Natural killer cell (primary cell): ENCODE measurements at regions not wholly inside any gene's neighbourhood (a gene's known extent, or its start where the extent isn't known, plus 50 kb on each side); places are given as distances from the start of the nearest gene placed in this dataset.

Experiments
- ATAC-seq, 3 donors: fragments of 150-1000 bp in 2 of 3; fragments of 200-7000 bp in 1 of 3; cut with Tn5 transposase; 1 replicate in 1 of 3; 2 replicates in 2 of 3; pipeline ENCODE4 v1.10.0; 2021; ENCODE audit warnings: mild to moderate bottlenecking in 2 of 3, moderate library complexity in 2 of 3
- DNase-seq, 2 donors: peaks; one replicate each; pipeline versions ENCODE4 v3.0.0 to v3.0.0-alpha.2; 2013 to 2021; ENCODE audit warnings: mixed read lengths in 1 of 2
- H3K27ac ChIP-seq: one replicate; pipeline ENCODE4 v1.5.1; 2013; ENCODE audit warnings: mild to moderate bottlenecking, low read length
- H3K27me3 ChIP-seq: one replicate; pipeline ENCODE4 v1.6.1; 2013; ENCODE audit warnings: low read length; ENCODE audit not compliant: control insufficient read depth, insufficient read depth
- H3K36me3 ChIP-seq: one replicate; pipeline ENCODE4 v1.6.1; 2013; ENCODE audit warnings: low read length; ENCODE audit not compliant: control insufficient read depth, insufficient read depth
- H3K4me1 ChIP-seq: one replicate; pipeline ENCODE4 v1.6.1; 2013; ENCODE audit warnings: low read length; ENCODE audit not compliant: control insufficient read depth, insufficient read depth
- H3K4me3 ChIP-seq: one replicate; pipeline ENCODE4 v1.5.1; 2013; ENCODE audit warnings: low read length
- H3K9me3 ChIP-seq: one replicate; pipeline ENCODE4 v1.6.1; 2013; ENCODE audit warnings: low read length; ENCODE audit not compliant: control insufficient read depth, insufficient read depth
- H3K27ac Mint-ChIP-seq, 2 donors: one replicate each; pipeline ENCODE4 v1.8.0; 2022; ENCODE audit warnings: mild to moderate bottlenecking in 2 of 2, mixed read lengths in 2 of 2, moderate library complexity in 1 of 2
- H3K27me3 Mint-ChIP-seq, 2 donors: one replicate each; pipeline ENCODE4 v1.8.0; 2022; ENCODE audit warnings: low read depth in 2 of 2, mixed read lengths in 2 of 2
- H3K36me3 Mint-ChIP-seq: one replicate; pipeline ENCODE4 v1.8.0; 2022; ENCODE audit warnings: mixed read lengths
- H3K4me1 Mint-ChIP-seq, 2 donors: one replicate each; pipeline ENCODE4 v1.8.0; 2022; ENCODE audit warnings: mixed read lengths in 2 of 2
- H3K4me3 Mint-ChIP-seq: one replicate; pipeline ENCODE4 v1.8.0; 2022; ENCODE audit warnings: mild to moderate bottlenecking, moderate library complexity, mixed read lengths
- H3K9me3 Mint-ChIP-seq, 2 donors: one replicate each; pipeline ENCODE4 v1.8.0; 2022; ENCODE audit warnings: mixed read lengths in 2 of 2
- WGBS: methylation state at CpG from one replicate; pipeline ENCODE4 v1.1.7; 2013; ENCODE audit warnings: missing lambda C conversion rate; ENCODE audit not compliant: insufficient coverage; 5-methylcytosine and 5-hydroxymethylcytosine counted together
- intact Hi-C: fragments of 100-400 bp; cut with micrococcal nuclease; formaldehyde crosslinking; loops from one replicate; pipeline ENCODE4 v1.14.2; 2022
- TF ChIP-seq, protein P1 (sequence below): fragments of 200-600 bp; IDR thresholded peaks from one replicate; pipeline ENCODE4 v1.8.0; 2022; ENCODE audit warnings: antibody characterized with exemption

DNA sequence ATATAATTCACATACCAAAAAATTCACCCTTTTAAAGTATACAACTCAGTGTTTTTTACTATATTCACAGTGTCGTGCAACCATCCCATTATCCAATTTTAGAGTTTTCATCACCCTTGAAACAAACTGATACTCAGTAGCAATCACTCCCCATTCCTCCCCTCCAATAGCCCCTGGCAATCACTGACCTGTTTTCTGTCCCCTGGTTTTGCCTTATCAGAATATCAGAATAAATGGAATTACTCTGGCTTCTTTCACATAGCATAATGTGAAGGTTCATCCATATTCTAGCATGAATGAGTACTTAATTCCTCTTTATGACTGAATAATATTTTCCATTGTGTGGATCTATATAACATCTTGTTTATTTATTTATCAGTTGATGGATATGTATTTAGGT lies 153.2 kb downstream of the AASDH start:
- intact Hi-C loops, result no loop called here
- Mint-ChIP-seq H3K27me3 (peaks cover 0 to 9% of the 10 kb centered on the region in 2 donors), H3K9me3 (peaks cover 2 to 4% of the 10 kb centered on the region in 2 donors), H3K4me1 (peaks cover 0 to 3% of the 10 kb centered on the region in 2 donors), H3K4me3 (no peak overlapping the region), H3K27ac (no peak overlapping the region), H3K36me3 (no peaks in the 10 kb centered on the region)
- DNase-seq (no peak), ATAC-seq (no peak)
- Histone ChIP-seq H3K27me3 (peaks cover 2% of the 10 kb centered on the region), H3K36me3 (no peaks in the 10 kb centered on the region), H3K4me3 (no peak overlapping the region), H3K4me1 (no peaks in the 10 kb centered on the region), H3K27ac (no peak overlapping the region), H3K9me3 (no peaks in the 10 kb centered on the region)
- 91% methylated on average over 1 of the region's 1 CpG for WGBS
- TF ChIP-seq, protein P1, sequence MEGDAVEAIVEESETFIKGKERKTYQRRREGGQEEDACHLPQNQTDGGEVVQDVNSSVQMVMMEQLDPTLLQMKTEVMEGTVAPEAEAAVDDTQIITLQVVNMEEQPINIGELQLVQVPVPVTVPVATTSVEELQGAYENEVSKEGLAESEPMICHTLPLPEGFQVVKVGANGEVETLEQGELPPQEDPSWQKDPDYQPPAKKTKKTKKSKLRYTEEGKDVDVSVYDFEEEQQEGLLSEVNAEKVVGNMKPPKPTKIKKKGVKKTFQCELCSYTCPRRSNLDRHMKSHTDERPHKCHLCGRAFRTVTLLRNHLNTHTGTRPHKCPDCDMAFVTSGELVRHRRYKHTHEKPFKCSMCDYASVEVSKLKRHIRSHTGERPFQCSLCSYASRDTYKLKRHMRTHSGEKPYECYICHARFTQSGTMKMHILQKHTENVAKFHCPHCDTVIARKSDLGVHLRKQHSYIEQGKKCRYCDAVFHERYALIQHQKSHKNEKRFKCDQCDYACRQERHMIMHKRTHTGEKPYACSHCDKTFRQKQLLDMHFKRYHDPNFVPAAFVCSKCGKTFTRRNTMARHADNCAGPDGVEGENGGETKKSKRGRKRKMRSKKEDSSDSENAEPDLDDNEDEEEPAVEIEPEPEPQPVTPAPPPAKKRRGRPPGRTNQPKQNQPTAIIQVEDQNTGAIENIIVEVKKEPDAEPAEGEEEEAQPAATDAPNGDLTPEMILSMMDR, result no peak

DNA sequence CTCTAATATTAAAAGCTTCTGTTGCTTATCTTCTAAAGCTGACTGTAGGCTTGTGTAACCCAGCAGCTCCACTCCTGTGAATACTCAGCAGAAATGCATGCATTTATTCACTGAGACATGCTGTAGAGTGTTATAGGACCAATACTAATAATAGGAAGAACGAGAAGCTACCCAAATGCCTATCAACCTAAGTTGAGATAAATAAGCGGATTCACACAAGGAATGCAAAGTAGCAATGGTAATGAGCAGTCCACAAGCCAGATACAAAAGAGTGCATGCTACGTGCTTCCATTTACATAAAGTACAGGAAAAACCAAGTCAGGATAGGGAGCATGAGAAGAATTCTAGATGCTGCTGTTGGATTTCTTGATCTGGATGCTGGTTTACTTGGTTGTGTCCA lies 155.9 kb downstream of the AASDH start:
- TF ChIP-seq, protein P1, result no peak
- 93% methylated on average over 3 of the region's 3 CpGs for WGBS

DNA sequence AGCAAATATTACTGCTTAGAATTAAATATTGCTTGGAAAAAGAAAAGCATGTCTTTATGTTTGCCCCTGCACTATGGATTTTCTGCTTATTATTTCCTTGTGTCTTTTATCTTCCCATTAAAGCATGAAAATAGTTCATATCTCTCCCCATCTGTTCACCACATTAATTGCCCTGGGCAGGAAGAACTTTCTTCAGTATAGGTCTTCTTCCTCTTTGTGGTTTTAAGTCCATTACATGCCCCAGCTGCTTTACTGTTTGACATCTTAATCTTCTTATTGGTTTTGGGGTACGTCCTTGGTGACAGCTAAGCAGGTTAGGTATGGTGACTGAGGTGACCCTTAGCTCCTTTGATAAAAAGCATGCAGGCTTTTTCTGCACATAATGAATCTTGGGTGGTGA lies 157.3 kb downstream of the AASDH start:
- ATAC-seq (no peak), DNase-seq (no peak)
- intact Hi-C loops, result no loop called here
- no peaks in the 10 kb centered on the region for H3K36me3 Mint-ChIP-seq
- no peaks in the 10 kb centered on the region for H3K36me3 ChIP-seq
- no peak overlapping the region for H3K4me3 Mint-ChIP-seq
- H3K27me3 ChIP-seq, result no peaks in the 10 kb centered on the region
- H3K9me3 Mint-ChIP-seq, result peaks cover 2 to 4% of the 10 kb centered on the region in 2 donors
- H3K27me3 Mint-ChIP-seq, result peaks cover 0 to 9% of the 10 kb centered on the region in 2 donors
- H3K4me1 Mint-ChIP-seq, result peaks cover 0 to 3% of the 10 kb centered on the region in 2 donors
- no peaks in the 10 kb centered on the region for H3K9me3 ChIP-seq
- H3K4me3 ChIP-seq, result no peak overlapping the region
- H3K4me1 ChIP-seq, result no peaks in the 10 kb centered on the region
- H3K27ac Mint-ChIP-seq, result no peak overlapping the region
- 0% methylated on average over 1 of the region's 1 CpG for WGBS
- no peak overlapping the region for H3K27ac ChIP-seq
- TF ChIP-seq, protein P1, result no peak

More for the DNA sequence above, 155.9 kb downstream of the AASDH start:
- no peak overlapping the region for H3K4me3 Mint-ChIP-seq
- H3K27ac ChIP-seq, result no peak overlapping the region
- peaks cover 0 to 10% of the 10 kb centered on the region in 2 donors for H3K27me3 Mint-ChIP-seq
- H3K36me3 Mint-ChIP-seq, result no peaks in the 10 kb centered on the region
- no peak overlapping the region for H3K4me3 ChIP-seq
- peaks cover 2% of the 10 kb centered on the region for H3K27me3 ChIP-seq
- intact Hi-C loops, result no loop called here
- H3K9me3 ChIP-seq, result no peaks in the 10 kb centered on the region
- H3K4me1 ChIP-seq, result no peaks in the 10 kb centered on the region
- ATAC-seq (no peak), DNase-seq (no peak)
- H3K9me3 Mint-ChIP-seq, result peaks cover 2 to 4% of the 10 kb centered on the region in 2 donors
- H3K4me1 Mint-ChIP-seq, result peaks cover 0 to 3% of the 10 kb centered on the region in 2 donors
- H3K36me3 ChIP-seq, result no peaks in the 10 kb centered on the region
- no peak overlapping the region for H3K27ac Mint-ChIP-seq

DNA sequence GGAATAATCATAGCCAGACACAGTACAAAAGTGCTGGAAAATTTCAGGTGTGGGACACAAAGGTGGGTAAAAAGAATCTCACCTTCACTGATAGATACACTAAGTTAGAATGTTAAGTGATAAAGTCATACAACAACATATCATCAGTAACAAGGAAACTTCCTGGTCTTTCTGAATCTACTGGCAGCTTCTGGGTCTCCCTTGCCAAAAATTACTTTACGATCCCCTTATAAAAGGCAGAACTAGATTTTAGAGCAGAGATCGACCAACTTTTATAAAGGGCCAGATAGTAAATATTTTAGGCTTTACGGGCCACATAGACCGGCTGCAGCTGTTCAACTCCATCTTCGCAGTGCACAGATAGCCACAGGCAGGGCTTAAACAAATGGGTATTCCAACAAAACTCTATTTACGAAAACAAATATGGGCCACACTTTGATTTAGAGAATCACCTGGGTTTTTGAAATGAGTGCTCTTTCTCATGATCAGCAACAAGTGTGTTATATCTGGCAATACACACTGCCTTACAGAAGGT lies 159.9 kb downstream of the AASDH start:
- Mint-ChIP-seq H3K4me3 (no peak overlapping the region), H3K9me3 (peaks cover 0 to 4% of the 10 kb centered on the region in 2 donors), H3K36me3 (no peaks in the 10 kb centered on the region), H3K27ac (no peak overlapping the region), H3K4me1 (peaks cover 0 to 3% of the 10 kb centered on the region in 2 donors), H3K27me3 (peaks cover 0 to 6% of the 10 kb centered on the region in 2 donors)
- intact Hi-C loops, result no loop called here
- TF ChIP-seq, protein P1, result no peak
- no peaks in the 10 kb centered on the region for H3K4me1 ChIP-seq
- H3K4me3 ChIP-seq, result no peak overlapping the region
- DNase-seq, result no peak
- no peak overlapping the region for H3K27ac ChIP-seq
- no peaks in the 10 kb centered on the region for H3K36me3 ChIP-seq
- no peaks in the 10 kb centered on the region for H3K27me3 ChIP-seq
- no peaks in the 10 kb centered on the region for H3K9me3 ChIP-seq
- WGBS, result 81% methylated on average over 6 of the region's 6 CpGs
- no peak for ATAC-seq
